GM10248 (cell line): ENCODE measurements at regions not wholly inside any gene's neighbourhood (a gene's known extent, or its start where the extent isn't known, plus 50 kb on each side); places are given as distances from the start of the nearest gene placed in this dataset.

ENCODE experiments used
- CTCF ChIA-PET: fragments of 300-600 bp; sonication (Branson Sonifier 250); formaldehyde crosslinking; extraction: SDS; loops from one replicate; lab custom pipeline; 2021; ENCODE audit warnings: antibody characterized with exemption; lab: Yijun Ruan, JAX
- POLR2A ChIA-PET: fragments of 350-650 bp; sonication (Branson Sonifier 250); formaldehyde crosslinking; extraction: SDS; loops from one replicate; lab custom pipeline; 2020; ENCODE audit warnings: antibody characterized with exemption; lab: Yijun Ruan, JAX
- DNase-seq: peaks from one replicate; pipeline ENCODE4 v3.0.0; 2012; ENCODE audit errors: extremely low spot score
- TF ChIP-seq, protein P1 (sequence below): IDR thresholded peaks from 2 replicates; pipeline ENCODE4 v1.5.1; 2012; ENCODE audit warnings: mild to moderate bottlenecking, low read depth; ENCODE audit errors: extremely low read depth, missing control alignments, control extremely low read depth

DNA sequence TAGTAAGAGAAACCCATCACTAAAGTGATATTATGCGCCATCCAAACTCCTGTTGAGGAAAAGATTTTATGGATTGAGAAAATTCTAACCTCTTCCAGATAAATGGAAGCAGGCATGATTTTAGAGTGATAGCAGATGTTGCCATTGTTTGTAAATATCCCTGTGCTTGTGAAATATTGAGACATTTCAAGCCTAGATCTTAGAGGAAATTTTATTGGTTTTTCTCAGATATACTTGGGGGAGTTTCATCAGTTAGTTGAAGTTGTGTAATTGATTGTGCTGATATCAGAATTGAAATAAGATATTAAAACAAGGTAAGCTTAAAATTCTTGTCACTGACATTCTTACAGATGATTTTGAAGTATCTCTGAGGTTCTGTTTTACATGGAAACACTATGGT is 390.9 kb upstream of the FANCL start:
- TF ChIP-seq, protein P1, sequence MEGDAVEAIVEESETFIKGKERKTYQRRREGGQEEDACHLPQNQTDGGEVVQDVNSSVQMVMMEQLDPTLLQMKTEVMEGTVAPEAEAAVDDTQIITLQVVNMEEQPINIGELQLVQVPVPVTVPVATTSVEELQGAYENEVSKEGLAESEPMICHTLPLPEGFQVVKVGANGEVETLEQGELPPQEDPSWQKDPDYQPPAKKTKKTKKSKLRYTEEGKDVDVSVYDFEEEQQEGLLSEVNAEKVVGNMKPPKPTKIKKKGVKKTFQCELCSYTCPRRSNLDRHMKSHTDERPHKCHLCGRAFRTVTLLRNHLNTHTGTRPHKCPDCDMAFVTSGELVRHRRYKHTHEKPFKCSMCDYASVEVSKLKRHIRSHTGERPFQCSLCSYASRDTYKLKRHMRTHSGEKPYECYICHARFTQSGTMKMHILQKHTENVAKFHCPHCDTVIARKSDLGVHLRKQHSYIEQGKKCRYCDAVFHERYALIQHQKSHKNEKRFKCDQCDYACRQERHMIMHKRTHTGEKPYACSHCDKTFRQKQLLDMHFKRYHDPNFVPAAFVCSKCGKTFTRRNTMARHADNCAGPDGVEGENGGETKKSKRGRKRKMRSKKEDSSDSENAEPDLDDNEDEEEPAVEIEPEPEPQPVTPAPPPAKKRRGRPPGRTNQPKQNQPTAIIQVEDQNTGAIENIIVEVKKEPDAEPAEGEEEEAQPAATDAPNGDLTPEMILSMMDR = no peak
- CTCF ChIA-PET = interaction anchor here (3.2 kb wide), 1 partner anchor 7 kb away, joined by 14 read pairs; no protein-coding TSS in a partner anchor
- no peak for DNase-seq
- POLR2A ChIA-PET = no interaction called here

DNA sequence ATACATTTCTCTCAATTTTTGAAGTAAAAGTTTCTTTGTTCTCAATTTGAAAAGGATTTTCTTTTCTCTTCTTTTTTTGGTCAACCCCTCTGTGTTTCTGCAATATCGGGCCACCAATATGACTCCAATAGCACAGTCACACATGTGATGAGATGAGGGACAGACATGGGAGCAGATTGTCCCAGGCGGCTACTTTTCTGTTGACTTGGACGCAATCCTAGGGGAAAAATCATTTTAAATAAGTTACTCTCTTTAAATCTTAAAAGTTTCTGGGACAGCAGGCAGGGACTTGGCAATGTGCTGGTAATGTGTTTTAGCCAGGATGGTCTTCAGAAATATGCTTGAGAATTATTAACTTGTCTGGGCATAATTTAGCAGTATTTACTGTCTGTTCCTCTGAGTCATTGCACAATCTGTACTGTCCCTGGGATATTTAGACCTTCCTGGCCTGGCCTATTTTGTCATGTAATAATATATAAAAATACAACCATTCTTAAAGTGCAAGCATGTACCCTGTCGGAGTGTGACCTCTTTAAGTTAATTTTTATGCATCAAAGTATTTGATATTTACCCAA is 388.5 kb upstream of the FANCL start:
- ChIA-PET CTCF (no interaction called here), POLR2A (no interaction called here)
- no peak for DNase-seq
- TF ChIP-seq, protein P1 = no peak

DNA sequence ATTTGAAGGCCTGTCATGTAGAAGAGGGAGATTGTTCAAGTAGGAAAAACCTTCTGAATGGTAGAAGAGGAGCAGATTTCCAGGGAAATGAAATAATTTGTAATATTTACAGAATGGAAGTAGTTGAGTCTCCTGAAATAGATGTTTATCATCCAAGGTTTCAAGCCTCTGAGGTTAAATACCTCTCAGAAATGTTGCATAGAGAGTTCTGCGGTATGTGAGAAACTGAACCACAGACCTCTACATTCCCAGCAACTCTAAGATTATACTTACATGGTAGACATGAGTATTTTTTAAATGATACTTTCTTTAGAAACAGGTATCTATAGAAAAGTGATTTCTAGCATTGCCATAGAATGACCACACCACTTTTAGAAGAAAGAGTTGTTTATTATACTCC is 379.8 kb upstream of the FANCL start:
- TF ChIP-seq, protein P1 = no peak
- ChIA-PET POLR2A (no interaction called here), CTCF (no interaction called here)
- no peak for DNase-seq

DNA sequence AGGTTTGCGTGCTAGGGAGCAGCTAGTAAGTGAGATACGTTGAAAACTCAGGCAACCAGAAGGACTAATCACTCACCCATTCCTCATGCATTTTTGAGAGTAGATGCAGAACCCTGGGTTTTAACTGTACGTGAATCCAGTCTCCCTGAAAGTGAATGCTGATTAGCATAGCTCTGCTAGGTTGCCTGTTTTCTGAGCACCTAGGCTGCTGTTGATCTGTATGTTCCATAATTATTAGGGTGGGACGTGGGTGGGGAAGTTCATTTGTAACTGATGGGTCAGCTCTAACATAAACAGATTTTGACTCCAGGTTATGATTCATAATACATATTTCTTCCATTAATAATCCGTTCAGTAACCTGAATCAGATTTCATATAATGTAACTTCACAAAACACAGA is 379.0 kb upstream of the FANCL start:
- POLR2A ChIA-PET = no interaction called here
- TF ChIP-seq, protein P1 = no peak
- CTCF ChIA-PET = interaction anchor here (1.1 kb wide), 1 partner anchor 15 kb away, joined by 4 read pairs; no protein-coding TSS in a partner anchor
- no peak for DNase-seq

DNA sequence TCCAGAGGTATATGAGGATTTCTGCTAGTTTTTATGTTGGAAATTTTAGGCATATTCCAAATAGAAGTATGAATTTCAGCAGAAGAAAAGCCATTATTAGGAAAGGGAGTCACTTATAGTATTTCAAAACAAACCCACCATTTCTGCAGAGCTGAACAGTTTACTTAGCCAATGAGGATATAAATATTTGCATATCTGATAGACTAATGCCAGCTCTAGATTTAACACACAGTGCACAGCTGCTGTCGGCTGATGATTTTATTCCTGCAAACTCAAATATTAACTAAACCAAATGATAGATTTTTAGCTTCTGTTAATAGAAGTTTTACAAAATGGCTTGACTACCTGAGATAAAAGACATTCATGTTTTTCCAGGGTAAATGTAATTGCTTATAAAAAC is 375.8 kb upstream of the FANCL start:
- no peak for DNase-seq
- TF ChIP-seq, protein P1 = no peak
- CTCF ChIA-PET = interaction anchor here (1.0 to 1.3 kb wide), 2 partner anchors 9 to 10 kb away, joined by 4 read pairs; no protein-coding TSS in a partner anchor
- POLR2A ChIA-PET = no interaction called here

DNA sequence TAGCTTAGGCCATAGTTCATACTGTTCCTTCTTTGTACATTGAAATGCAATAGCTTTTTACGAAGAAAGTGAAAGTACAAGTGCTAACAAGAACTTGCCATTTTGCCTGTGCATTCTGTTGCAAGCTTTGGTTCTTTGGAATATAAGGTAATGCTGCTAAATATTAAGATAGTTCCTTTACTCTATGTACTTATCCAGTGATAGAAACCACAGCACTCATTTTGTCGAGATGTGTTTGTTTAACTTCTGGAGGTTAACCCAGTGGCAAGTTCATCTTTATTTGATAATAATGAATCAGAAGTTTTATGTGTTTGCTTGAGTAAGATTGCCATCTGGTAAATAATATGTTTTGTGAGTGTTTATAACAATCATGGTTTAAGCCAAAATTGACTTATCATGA is 373.1 kb upstream of the FANCL start:
- POLR2A ChIA-PET = no interaction called here

More for the DNA sequence above, 373.1 kb upstream of the FANCL start:
- CTCF ChIA-PET = interaction anchor here (1.0 to 1.6 kb wide), 2 partner anchors 10 to 48 kb away, joined by 3 to 5 read pairs; no protein-coding TSS in a partner anchor
- DNase-seq = no peak
- TF ChIP-seq, protein P1 = no peak
